ENCODE measurements at regions not wholly inside any gene's neighbourhood (a gene's known extent, or its start where the extent isn't known, plus 50 kb on each side); places are given as distances from the start of the nearest gene placed in this dataset.

DNA sequence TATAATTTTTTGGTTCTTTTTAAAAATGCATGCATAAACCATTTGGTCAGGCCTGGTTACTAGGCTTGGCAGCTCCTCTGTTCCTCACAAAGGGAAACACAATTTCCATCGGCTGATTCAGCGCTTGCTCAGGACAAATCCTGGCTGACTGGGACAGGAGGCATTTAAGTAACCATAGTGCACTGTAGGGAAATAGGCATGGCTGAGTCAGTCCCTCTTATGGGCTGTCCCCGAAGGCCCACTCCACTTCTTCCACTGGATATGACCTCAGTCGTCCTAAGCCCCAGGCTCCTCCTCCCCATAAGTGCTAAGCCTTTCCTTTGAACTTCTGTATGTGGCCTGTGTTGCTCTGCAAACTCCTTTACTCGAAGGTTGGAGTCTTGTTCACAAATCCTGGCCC is 71.2 kb upstream of the GLIS3 start (continued):
- TF ChIP-seq, protein P1, sequence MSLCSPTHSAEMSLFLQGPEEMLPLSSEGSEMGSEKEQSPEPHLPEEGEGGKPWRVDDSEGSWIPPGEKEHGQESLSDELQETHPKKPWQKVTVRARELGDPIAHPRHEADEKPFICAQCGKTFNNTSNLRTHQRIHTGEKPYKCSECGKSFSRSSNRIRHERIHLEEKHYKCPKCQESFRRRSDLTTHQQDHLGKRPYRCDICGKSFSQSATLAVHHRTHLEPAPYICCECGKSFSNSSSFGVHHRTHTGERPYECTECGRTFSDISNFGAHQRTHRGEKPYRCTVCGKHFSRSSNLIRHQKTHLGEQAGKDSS (CRISPR knock-in tag; IDR thresholded peaks at IDR 0.05; ENCODE audit: borderline replicate concordance, low read depth): no peak
- TF ChIP-seq ZFP37 (CRISPR knock-in tag; IDR thresholded peaks at IDR 0.05; ENCODE audit: borderline replicate concordance) (no peak), NAIF1 (CRISPR knock-in tag; IDR thresholded peaks at IDR 0.05; ENCODE audit: borderline replicate concordance) (no peak), ZNF224 (CRISPR knock-in tag; IDR thresholded peaks at IDR 0.05) (no peak), ZSCAN25 (CRISPR knock-in tag; IDR thresholded peaks at IDR 0.05) (no peak), ZNF263 (CRISPR knock-in tag; IDR thresholded peaks at IDR 0.05) (no peak), ESRRA (CRISPR knock-in tag; IDR thresholded peaks at IDR 0.05; ENCODE audit: low read depth) (no peak), ZNF7 (CRISPR knock-in tag; IDR thresholded peaks at IDR 0.05) (no peak), ZNF468 (CRISPR knock-in tag; IDR thresholded peaks at IDR 0.05) (no peak), ZNF484 (CRISPR knock-in tag; IDR thresholded peaks at IDR 0.05; ENCODE audit: borderline replicate concordance, low read depth) (no peak)
- TF ChIP-seq, protein P2, sequence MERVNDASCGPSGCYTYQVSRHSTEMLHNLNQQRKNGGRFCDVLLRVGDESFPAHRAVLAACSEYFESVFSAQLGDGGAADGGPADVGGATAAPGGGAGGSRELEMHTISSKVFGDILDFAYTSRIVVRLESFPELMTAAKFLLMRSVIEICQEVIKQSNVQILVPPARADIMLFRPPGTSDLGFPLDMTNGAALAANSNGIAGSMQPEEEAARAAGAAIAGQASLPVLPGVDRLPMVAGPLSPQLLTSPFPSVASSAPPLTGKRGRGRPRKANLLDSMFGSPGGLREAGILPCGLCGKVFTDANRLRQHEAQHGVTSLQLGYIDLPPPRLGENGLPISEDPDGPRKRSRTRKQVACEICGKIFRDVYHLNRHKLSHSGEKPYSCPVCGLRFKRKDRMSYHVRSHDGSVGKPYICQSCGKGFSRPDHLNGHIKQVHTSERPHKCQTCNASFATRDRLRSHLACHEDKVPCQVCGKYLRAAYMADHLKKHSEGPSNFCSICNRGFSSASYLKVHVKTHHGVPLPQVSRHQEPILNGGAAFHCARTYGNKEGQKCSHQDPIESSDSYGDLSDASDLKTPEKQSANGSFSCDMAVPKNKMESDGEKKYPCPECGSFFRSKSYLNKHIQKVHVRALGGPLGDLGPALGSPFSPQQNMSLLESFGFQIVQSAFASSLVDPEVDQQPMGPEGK (CRISPR knock-in tag; IDR thresholded peaks at IDR 0.05): no peak
- TF ChIP-seq, protein P3, sequence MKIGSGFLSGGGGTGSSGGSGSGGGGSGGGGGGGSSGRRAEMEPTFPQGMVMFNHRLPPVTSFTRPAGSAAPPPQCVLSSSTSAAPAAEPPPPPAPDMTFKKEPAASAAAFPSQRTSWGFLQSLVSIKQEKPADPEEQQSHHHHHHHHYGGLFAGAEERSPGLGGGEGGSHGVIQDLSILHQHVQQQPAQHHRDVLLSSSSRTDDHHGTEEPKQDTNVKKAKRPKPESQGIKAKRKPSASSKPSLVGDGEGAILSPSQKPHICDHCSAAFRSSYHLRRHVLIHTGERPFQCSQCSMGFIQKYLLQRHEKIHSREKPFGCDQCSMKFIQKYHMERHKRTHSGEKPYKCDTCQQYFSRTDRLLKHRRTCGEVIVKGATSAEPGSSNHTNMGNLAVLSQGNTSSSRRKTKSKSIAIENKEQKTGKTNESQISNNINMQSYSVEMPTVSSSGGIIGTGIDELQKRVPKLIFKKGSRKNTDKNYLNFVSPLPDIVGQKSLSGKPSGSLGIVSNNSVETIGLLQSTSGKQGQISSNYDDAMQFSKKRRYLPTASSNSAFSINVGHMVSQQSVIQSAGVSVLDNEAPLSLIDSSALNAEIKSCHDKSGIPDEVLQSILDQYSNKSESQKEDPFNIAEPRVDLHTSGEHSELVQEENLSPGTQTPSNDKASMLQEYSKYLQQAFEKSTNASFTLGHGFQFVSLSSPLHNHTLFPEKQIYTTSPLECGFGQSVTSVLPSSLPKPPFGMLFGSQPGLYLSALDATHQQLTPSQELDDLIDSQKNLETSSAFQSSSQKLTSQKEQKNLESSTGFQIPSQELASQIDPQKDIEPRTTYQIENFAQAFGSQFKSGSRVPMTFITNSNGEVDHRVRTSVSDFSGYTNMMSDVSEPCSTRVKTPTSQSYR (CRISPR knock-in tag; IDR thresholded peaks at IDR 0.05; ENCODE audit: borderline replicate concordance): no peak
- TF ChIP-seq, protein P4, sequence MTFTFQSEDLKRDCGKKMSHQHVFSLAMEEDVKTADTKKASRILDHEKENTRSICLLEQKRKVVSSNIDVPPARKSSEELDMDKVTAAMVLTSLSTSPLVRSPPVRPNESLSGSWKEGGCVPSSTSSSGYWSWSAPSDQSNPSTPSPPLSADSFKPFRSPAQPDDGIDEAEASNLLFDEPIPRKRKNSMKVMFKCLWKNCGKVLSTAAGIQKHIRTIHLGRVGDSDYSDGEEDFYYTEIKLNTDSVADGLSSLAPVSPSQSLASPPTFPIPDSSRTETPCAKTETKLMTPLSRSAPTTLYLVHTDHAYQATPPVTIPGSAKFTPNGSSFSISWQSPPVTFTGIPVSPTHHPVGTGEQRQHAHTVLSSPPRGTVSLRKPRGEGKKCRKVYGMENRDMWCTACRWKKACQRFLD (CRISPR knock-in tag; IDR thresholded peaks at IDR 0.05; ENCODE audit: borderline replicate concordance): no peak
- TF ChIP-seq, protein P5, sequence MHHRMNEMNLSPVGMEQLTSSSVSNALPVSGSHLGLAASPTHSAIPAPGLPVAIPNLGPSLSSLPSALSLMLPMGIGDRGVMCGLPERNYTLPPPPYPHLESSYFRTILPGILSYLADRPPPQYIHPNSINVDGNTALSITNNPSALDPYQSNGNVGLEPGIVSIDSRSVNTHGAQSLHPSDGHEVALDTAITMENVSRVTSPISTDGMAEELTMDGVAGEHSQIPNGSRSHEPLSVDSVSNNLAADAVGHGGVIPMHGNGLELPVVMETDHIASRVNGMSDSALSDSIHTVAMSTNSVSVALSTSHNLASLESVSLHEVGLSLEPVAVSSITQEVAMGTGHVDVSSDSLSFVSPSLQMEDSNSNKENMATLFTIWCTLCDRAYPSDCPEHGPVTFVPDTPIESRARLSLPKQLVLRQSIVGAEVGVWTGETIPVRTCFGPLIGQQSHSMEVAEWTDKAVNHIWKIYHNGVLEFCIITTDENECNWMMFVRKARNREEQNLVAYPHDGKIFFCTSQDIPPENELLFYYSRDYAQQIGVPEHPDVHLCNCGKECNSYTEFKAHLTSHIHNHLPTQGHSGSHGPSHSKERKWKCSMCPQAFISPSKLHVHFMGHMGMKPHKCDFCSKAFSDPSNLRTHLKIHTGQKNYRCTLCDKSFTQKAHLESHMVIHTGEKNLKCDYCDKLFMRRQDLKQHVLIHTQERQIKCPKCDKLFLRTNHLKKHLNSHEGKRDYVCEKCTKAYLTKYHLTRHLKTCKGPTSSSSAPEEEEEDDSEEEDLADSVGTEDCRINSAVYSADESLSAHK (CRISPR knock-in tag; IDR thresholded peaks at IDR 0.05; ENCODE audit: borderline replicate concordance): no peak

All from HepG2 (cell line).